MCF 10A (cell line): ENCODE measurements at regions not wholly inside any gene's neighbourhood (a gene's known extent, or its start where the extent isn't known, plus 50 kb on each side); places are given as distances from the start of the nearest gene placed in this dataset.
A peak's percentile ranks its signal among the peaks of the same experiment; 100 is the strongest.

Source experiments
- BruUV-seq: library from RNA; stranded (reverse); fragments of 400-500 nt; replicated peaks from 2 replicates; lab custom pipeline; 2021; lab: Mats Ljungman, UMichigan
- CTCF ChIA-PET: fragments of 300-600 bp; sonication (Branson Sonifier 250); formaldehyde crosslinking; extraction: SDS; loops from one replicate; lab custom pipeline; 2021; ENCODE audit warnings: antibody characterized with exemption, inconsistent platforms; lab: Yijun Ruan, JAX
- POLR2A ChIA-PET: fragments of 300-600, 350-650 bp; sonication (Branson Sonifier 250); formaldehyde crosslinking; extraction: SDS; loops from one replicate; lab custom pipeline; 2020; ENCODE audit warnings: antibody characterized with exemption, inconsistent platforms; lab: Yijun Ruan, JAX
- DNase-seq: peaks from one replicate; pipeline ENCODE4 v3.0.0-alpha.2; 2018; ENCODE audit not compliant: unreplicated experiment
- H3K27ac Mint-ChIP-seq: one replicate; pipeline ENCODE4 v1.8.0; 2022; ENCODE audit warnings: mild to moderate bottlenecking, low read depth, mixed read lengths; ENCODE audit not compliant: unreplicated experiment
- H3K27me3 Mint-ChIP-seq: one replicate; pipeline ENCODE4 v1.8.0; 2022; ENCODE audit warnings: mixed read lengths; ENCODE audit not compliant: insufficient read depth, unreplicated experiment
- H3K36me3 Mint-ChIP-seq: one replicate; pipeline ENCODE4 v1.8.0; 2022; ENCODE audit warnings: mild to moderate bottlenecking, moderate library complexity, mixed read lengths; ENCODE audit not compliant: insufficient read depth, unreplicated experiment
- H3K4me1 Mint-ChIP-seq: one replicate; pipeline ENCODE4 v1.8.0; 2022; ENCODE audit warnings: mixed read lengths; ENCODE audit not compliant: insufficient read depth, unreplicated experiment
- H3K4me3 Mint-ChIP-seq: one replicate; pipeline ENCODE4 v1.8.0; 2022; ENCODE audit warnings: mild to moderate bottlenecking, moderate library complexity, mixed read lengths; ENCODE audit not compliant: unreplicated experiment
- H3K9me3 Mint-ChIP-seq: one replicate; pipeline ENCODE4 v1.8.0; 2022; ENCODE audit warnings: mixed read lengths; ENCODE audit not compliant: unreplicated experiment
- intact Hi-C: fragments of 100-400 bp; cut with micrococcal nuclease; formaldehyde crosslinking; loops from 2 replicates; pipeline ENCODE4 v1.14.1; 2022
- TF ChIP-seq, protein P1 (sequence below): fragments of 200-600 bp; IDR thresholded peaks from one replicate; pipeline ENCODE4 v1.8.0; 2022; ENCODE audit warnings: antibody characterized with exemption, mild to moderate bottlenecking; ENCODE audit not compliant: unreplicated experiment

DNA sequence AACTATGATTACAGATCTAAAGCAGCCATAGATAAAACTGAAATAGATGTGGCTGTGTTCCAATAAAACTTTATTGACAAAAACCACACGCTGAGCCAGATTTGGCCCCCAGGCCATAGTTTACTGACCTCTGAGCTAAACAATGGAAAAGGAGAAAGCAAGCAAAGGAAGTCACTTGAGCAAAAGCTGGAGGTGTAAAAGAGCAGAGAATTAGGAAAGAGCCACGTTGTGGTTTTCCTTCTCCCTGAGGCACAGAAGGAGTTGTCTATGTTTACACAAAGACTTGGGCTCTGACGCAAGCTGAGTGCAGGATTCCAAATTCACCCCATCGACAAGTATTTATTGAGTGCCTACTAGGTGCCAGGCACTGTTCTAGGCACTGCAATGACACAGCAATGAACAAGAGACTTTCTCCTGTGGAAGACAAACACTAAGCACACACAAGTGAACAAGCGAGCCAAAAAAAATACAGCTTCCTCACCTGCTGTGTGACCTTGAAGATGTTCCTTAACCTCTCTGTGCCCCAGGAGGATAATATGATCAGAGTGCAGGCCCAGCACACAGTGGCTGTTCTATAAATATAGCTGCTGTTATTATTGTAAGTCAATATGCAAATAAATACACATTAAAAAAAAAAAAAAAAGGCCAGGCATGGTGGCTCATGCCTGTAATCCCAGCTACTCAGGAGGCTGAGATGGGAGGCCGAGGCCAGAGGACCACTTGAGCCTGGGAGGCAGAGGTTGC is 75.4 kb upstream of the PTPN1 start:
- peak; percentile 98 for DNase-seq

GRCh38 chr20:50435397-50436051 is 74.7 kb upstream of the PTPN1 start:
- peaks cover 13% of the 10 kb centered on the region for H3K36me3 Mint-ChIP-seq
- no peak for DNase-seq
- H3K9me3 Mint-ChIP-seq: no peaks in the 10 kb centered on the region
- no peaks in the 10 kb centered on the region for H3K27me3 Mint-ChIP-seq
- H3K4me1 Mint-ChIP-seq: peaks cover 50% of the 10 kb centered on the region
- POLR2A ChIA-PET: interaction anchor here (0.9 to 2.9 kb wide), 8 partner anchors 16 to 318 kb away, joined by 3 to 12 read pairs (median 4); no protein-coding TSS in a partner anchor
- intact Hi-C loops: no loop called here
- CTCF ChIA-PET: interaction anchor here (0.6 to 2.9 kb wide), 9 partner anchors 13 to 75 kb away, joined by 3 to 17 read pairs (median 4); no protein-coding TSS in a partner anchor
- TF ChIP-seq, protein P1, sequence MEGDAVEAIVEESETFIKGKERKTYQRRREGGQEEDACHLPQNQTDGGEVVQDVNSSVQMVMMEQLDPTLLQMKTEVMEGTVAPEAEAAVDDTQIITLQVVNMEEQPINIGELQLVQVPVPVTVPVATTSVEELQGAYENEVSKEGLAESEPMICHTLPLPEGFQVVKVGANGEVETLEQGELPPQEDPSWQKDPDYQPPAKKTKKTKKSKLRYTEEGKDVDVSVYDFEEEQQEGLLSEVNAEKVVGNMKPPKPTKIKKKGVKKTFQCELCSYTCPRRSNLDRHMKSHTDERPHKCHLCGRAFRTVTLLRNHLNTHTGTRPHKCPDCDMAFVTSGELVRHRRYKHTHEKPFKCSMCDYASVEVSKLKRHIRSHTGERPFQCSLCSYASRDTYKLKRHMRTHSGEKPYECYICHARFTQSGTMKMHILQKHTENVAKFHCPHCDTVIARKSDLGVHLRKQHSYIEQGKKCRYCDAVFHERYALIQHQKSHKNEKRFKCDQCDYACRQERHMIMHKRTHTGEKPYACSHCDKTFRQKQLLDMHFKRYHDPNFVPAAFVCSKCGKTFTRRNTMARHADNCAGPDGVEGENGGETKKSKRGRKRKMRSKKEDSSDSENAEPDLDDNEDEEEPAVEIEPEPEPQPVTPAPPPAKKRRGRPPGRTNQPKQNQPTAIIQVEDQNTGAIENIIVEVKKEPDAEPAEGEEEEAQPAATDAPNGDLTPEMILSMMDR: no peak
- H3K4me3 Mint-ChIP-seq: no peak overlapping the region
- BruUV-seq: no TSS peak
- H3K27ac Mint-ChIP-seq: peak overlapping the region; percentile 57

More for the DNA sequence above, 75.4 kb upstream of the PTPN1 start:
- CTCF ChIA-PET: interaction anchor here (0.7 to 2.9 kb wide), 6 partner anchors 9 to 75 kb away, joined by 3 to 17 read pairs (median 4); no protein-coding TSS in a partner anchor
- POLR2A ChIA-PET: interaction anchor here (0.7 to 2.9 kb wide), 15 partner anchors 12 to 1210 kb away, joined by 3 to 12 read pairs (median 3); no protein-coding TSS in a partner anchor
- BruUV-seq: no TSS peak
- intact Hi-C loops: no loop called here
- Mint-ChIP-seq H3K36me3 (peaks cover 11% of the 10 kb centered on the region), H3K27me3 (no peaks in the 10 kb centered on the region), H3K4me3 (no peak overlapping the region), H3K4me1 (peaks cover 46% of the 10 kb centered on the region), H3K27ac (peak overlapping the region; percentile 94), H3K9me3 (no peaks in the 10 kb centered on the region)
- TF ChIP-seq, protein P1: no peak

DNA sequence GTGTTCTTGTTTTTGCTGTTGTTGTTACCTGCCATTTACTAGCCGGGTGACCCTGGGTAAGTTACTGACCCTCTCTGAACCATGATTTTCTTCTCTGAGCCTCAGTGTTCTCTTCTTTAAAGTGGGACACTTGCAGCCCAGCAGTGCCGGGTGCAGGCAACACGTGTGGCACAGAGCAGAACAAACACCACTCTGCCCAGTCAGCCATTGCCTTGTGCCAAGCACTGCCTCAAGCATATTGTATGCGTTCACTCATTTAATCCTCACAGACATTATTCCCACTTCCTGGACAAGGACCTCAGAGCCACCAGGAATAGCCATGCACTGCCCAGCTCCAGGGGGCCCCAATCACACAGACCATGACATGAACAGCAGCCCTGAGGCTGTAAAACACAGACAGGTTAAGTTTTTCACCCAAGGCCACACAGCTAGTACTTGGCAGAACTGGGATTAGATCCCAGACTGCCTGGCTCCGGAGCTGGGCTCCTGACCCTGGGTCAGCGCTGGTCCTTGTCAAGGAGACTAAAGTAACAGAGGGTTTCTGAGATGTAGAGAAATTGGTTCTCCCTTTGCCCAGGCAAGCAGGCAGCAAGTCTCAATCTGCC is 74.0 kb upstream of the PTPN1 start:
- intact Hi-C loops: no loop called here
- no peak overlapping the region for H3K4me3 Mint-ChIP-seq
- peaks cover 13% of the 10 kb centered on the region for H3K36me3 Mint-ChIP-seq
- BruUV-seq: no TSS peak
- H3K27ac Mint-ChIP-seq: peak overlapping the region; percentile 57
- ChIA-PET POLR2A (interaction anchor here (1.2 to 2.0 kb wide), 2 partner anchors 16 to 115 kb away, joined by 4 to 12 read pairs; no protein-coding TSS in a partner anchor), CTCF (interaction anchor here (0.6 to 1.2 kb wide), 6 partner anchors 14 to 32 kb away, joined by 3 to 6 read pairs (median 3); no protein-coding TSS in a partner anchor)
- H3K27me3 Mint-ChIP-seq: no peaks in the 10 kb centered on the region
- DNase-seq: no peak
- H3K4me1 Mint-ChIP-seq: peaks cover 50% of the 10 kb centered on the region
- TF ChIP-seq, protein P1: no peak
- no peaks in the 10 kb centered on the region for H3K9me3 Mint-ChIP-seq
